Neural progenitor cell (in vitro differentiated cells): ENCODE measurements at regions not wholly inside any gene's neighbourhood (a gene's known extent, or its start where the extent isn't known, plus 50 kb on each side); places are given as distances from the start of the nearest gene placed in this dataset.

Source experiments
- CTCF ChIP-seq: fragments of 200-600 bp; sonication (generic); IDR thresholded peaks from 2 replicates; pipeline ENCODE4 v1.5.1; 2017; ENCODE audit warnings: antibody characterized with exemption, mild to moderate bottlenecking
- EZH2 ChIP-seq: fragments of 200-600 bp; sonication (generic); IDR thresholded peaks from 2 replicates; pipeline ENCODE4 v1.6.1; 2017; ENCODE audit warnings: antibody characterized with exemption, mild to moderate bottlenecking, moderate library complexity
- EZH2phosphoT487 ChIP-seq: fragments of 200-600 bp; sonication (generic); IDR thresholded peaks from 2 replicates; pipeline ENCODE4 v1.6.1; 2017; ENCODE audit warnings: antibody characterized with exemption

DNA sequence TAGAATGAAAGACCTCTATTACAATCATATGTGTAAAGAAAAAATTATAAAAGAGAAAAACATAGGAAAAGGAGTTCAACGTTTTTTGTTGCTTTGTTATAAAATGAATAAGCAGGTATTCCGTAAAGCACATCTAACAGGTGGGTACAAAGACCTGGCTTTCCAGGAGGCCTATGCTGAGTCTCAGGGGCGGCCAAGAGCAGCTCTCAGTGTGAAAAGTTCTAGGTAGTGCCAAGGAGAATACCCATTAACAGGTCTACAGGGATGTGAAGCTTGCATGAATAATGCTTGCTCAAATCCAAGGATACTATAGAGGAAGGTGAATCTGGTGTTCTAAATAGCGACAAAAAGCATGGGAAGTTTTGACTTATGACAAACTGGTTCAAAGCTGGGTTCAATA lies 944.4 kb downstream of the PDHA2 start:
- TF ChIP-seq CTCF = no peak
- TF ChIP-seq EZH2 = no peak
- no peak for TF ChIP-seq EZH2phosphoT487
